ENCODE measurements at regions not wholly inside any gene's neighbourhood (a gene's known extent, or its start where the extent isn't known, plus 50 kb on each side); places are given as distances from the start of the nearest gene placed in this dataset.

GRCh38 chr1:116852910-116853309 is 56.8 kb upstream of the PTGFRN start:
- no peaks in the 10 kb centered on the region for H3K9me2 ChIP-seq (replicated peaks; ENCODE audit: low read depth, low read length)
- TF ChIP-seq CTCF (conservative IDR thresholded peaks at IDR 0.05; ENCODE audit: low read length) (no peak), EZH2phosphoT487 (IDR thresholded peaks at IDR 0.05; ENCODE audit: borderline replicate concordance) (no peak)
- no peak overlapping the region for H2AFZ ChIP-seq (ENCODE audit: low read length)
- H3K9me3 ChIP-seq (ENCODE audit: insufficient read depth, low read depth, low read length), result no peaks in the 10 kb centered on the region
- no peaks in the 10 kb centered on the region for H3K4me1 ChIP-seq (ENCODE audit: insufficient read depth, low read length, poor library complexity, severe bottlenecking)
- H3K4me3 ChIP-seq (ENCODE audit: low read length, poor library complexity, severe bottlenecking), result no peak overlapping the region
- H3K79me2 ChIP-seq (ENCODE audit: insufficient read depth, low read length), result no peaks in the 10 kb centered on the region
- no peak overlapping the region for H3K9ac ChIP-seq (ENCODE audit: low read depth, low read length, poor library complexity, severe bottlenecking)
- H3F3A ChIP-seq (ENCODE audit: low read depth), result no peaks in the 10 kb centered on the region
- no peaks in the 10 kb centered on the region for H4K20me1 ChIP-seq (ENCODE audit: insufficient read depth, low read length, poor library complexity, severe bottlenecking)
- H3K4me2 ChIP-seq (ENCODE audit: low read depth, low read length, poor library complexity, severe bottlenecking), result no peak overlapping the region
- H3K27me3 ChIP-seq (ENCODE audit: insufficient read depth, low read length, poor library complexity, severe bottlenecking), result no peaks in the 10 kb centered on the region
- no peaks in the 10 kb centered on the region for H3K36me3 ChIP-seq (ENCODE audit: insufficient read depth, low read length)

GRCh38 chr1:116853680-116854402 is 55.9 kb upstream of the PTGFRN start:
- Histone ChIP-seq H3K9ac (ENCODE audit: low read depth, low read length, poor library complexity, severe bottlenecking) (no peak overlapping the region), H3F3A (ENCODE audit: low read depth) (no peaks in the 10 kb centered on the region), H3K79me2 (ENCODE audit: insufficient read depth, low read length) (no peaks in the 10 kb centered on the region), H3K9me3 (ENCODE audit: insufficient read depth, low read depth, low read length) (no peaks in the 10 kb centered on the region), H2AFZ (ENCODE audit: low read length) (0 out of 2 replicates have a peak overlapping the region, but pooled peaks have one; percentile 35), H3K9me2 (replicated peaks; ENCODE audit: low read depth, low read length) (no peaks in the 10 kb centered on the region), H3K36me3 (ENCODE audit: insufficient read depth, low read length) (no peaks in the 10 kb centered on the region), H3K4me3 (ENCODE audit: low read length, poor library complexity, severe bottlenecking) (no peak overlapping the region), H3K4me1 (ENCODE audit: insufficient read depth, low read length, poor library complexity, severe bottlenecking) (no peaks in the 10 kb centered on the region), H4K20me1 (ENCODE audit: insufficient read depth, low read length, poor library complexity, severe bottlenecking) (no peaks in the 10 kb centered on the region), H3K27me3 (ENCODE audit: insufficient read depth, low read length, poor library complexity, severe bottlenecking) (no peaks in the 10 kb centered on the region), H3K4me2 (ENCODE audit: low read depth, low read length, poor library complexity, severe bottlenecking) (no peak overlapping the region)
- TF ChIP-seq EZH2phosphoT487 (IDR thresholded peaks at IDR 0.05; ENCODE audit: borderline replicate concordance), result no peak

GRCh38 chr1:116854403-116854690 is 55.4 kb upstream of the PTGFRN start:
- Histone ChIP-seq H3K4me1 (ENCODE audit: insufficient read depth, low read length, poor library complexity, severe bottlenecking) (no peaks in the 10 kb centered on the region), H2AFZ (ENCODE audit: low read length) (no peak overlapping the region), H3K27me3 (ENCODE audit: insufficient read depth, low read length, poor library complexity, severe bottlenecking) (no peaks in the 10 kb centered on the region), H3K9me2 (replicated peaks; ENCODE audit: low read depth, low read length) (no peaks in the 10 kb centered on the region), H3K36me3 (ENCODE audit: insufficient read depth, low read length) (no peaks in the 10 kb centered on the region), H3K79me2 (ENCODE audit: insufficient read depth, low read length) (no peaks in the 10 kb centered on the region), H3K9me3 (ENCODE audit: insufficient read depth, low read depth, low read length) (no peaks in the 10 kb centered on the region), H4K20me1 (ENCODE audit: insufficient read depth, low read length, poor library complexity, severe bottlenecking) (no peaks in the 10 kb centered on the region), H3F3A (ENCODE audit: low read depth) (no peaks in the 10 kb centered on the region), H3K4me2 (ENCODE audit: low read depth, low read length, poor library complexity, severe bottlenecking) (no peak overlapping the region), H3K4me3 (ENCODE audit: low read length, poor library complexity, severe bottlenecking) (no peak overlapping the region), H3K9ac (ENCODE audit: low read depth, low read length, poor library complexity, severe bottlenecking) (no peak overlapping the region)
- TF ChIP-seq EZH2phosphoT487 (IDR thresholded peaks at IDR 0.05; ENCODE audit: borderline replicate concordance) (no peak), CTCF (conservative IDR thresholded peaks at IDR 0.05; ENCODE audit: low read length) (peak; percentile 58)

GRCh38 chr1:116854716-116855115 is 55.0 kb upstream of the PTGFRN start:
- H3K79me2 ChIP-seq (ENCODE audit: insufficient read depth, low read length), result no peaks in the 10 kb centered on the region
- H3K4me2 ChIP-seq (ENCODE audit: low read depth, low read length, poor library complexity, severe bottlenecking), result no peak overlapping the region
- H3F3A ChIP-seq (ENCODE audit: low read depth), result no peaks in the 10 kb centered on the region
- no peaks in the 10 kb centered on the region for H3K4me1 ChIP-seq (ENCODE audit: insufficient read depth, low read length, poor library complexity, severe bottlenecking)
- no peaks in the 10 kb centered on the region for H4K20me1 ChIP-seq (ENCODE audit: insufficient read depth, low read length, poor library complexity, severe bottlenecking)
- no peak overlapping the region for H3K4me3 ChIP-seq (ENCODE audit: low read length, poor library complexity, severe bottlenecking)
- H3K27me3 ChIP-seq (ENCODE audit: insufficient read depth, low read length, poor library complexity, severe bottlenecking), result no peaks in the 10 kb centered on the region
- no peaks in the 10 kb centered on the region for H3K9me3 ChIP-seq (ENCODE audit: insufficient read depth, low read depth, low read length)
- no peaks in the 10 kb centered on the region for H3K36me3 ChIP-seq (ENCODE audit: insufficient read depth, low read length)
- no peak overlapping the region for H3K9ac ChIP-seq (ENCODE audit: low read depth, low read length, poor library complexity, severe bottlenecking)
- no peak overlapping the region for H2AFZ ChIP-seq (ENCODE audit: low read length)
- TF ChIP-seq CTCF (conservative IDR thresholded peaks at IDR 0.05; ENCODE audit: low read length), result no peak
- TF ChIP-seq EZH2phosphoT487 (IDR thresholded peaks at IDR 0.05; ENCODE audit: borderline replicate concordance), result no peak
- no peaks in the 10 kb centered on the region for H3K9me2 ChIP-seq (replicated peaks; ENCODE audit: low read depth, low read length)
